ENCODE measurements at regions not wholly inside any gene's neighbourhood (a gene's known extent, or its start where the extent isn't known, plus 50 kb on each side); places are given as distances from the start of the nearest gene placed in this dataset.

- H4K91ac ChIP-seq (ENCODE audit: insufficient read depth, low read depth, low read length): no peak overlapping the region
- H3K56ac ChIP-seq (ENCODE audit: extremely low read depth, insufficient read depth, low read length): no peak overlapping the region
- no peaks in the 10 kb centered on the region for H3K9me1 ChIP-seq (ENCODE audit: insufficient read depth, low read length)
- dilution Hi-C loops (cut with HindIII; ENCODE audit: low sequenced_read_pairs, unreplicated experiment) (no loop called here), intact Hi-C loops (cut with micrococcal nuclease) (no loop called here), in situ Hi-C loops (cut with MboI; ENCODE audit: low sequenced_read_pairs) (no loop called here)
- no peak overlapping the region for H3K18ac ChIP-seq (ENCODE audit: low read depth, low read length)
- H4K8ac ChIP-seq (ENCODE audit: low read depth in 2 of 2, low read length in 2 of 2): no peak overlapping the region
- no peaks in the 10 kb centered on the region for H3K36me3 ChIP-seq (ENCODE audit: control insufficient read depth, insufficient read depth, low read length)
- no peak overlapping the region for H3K23ac ChIP-seq (ENCODE audit: low read depth, low read length)
- POLR2A ChIA-PET (ENCODE audit: unreplicated experiment): interaction anchor here (0.6 kb wide), 2 partner anchors 47 to 1608 kb away, joined by 5 to 6 read pairs; no protein-coding TSS in a partner anchor
- H3K4me1 ChIP-seq (ENCODE audit: control insufficient read depth, insufficient read depth, low read length): no peaks in the 10 kb centered on the region
- no peak overlapping the region for H2BK20ac ChIP-seq (ENCODE audit: low read depth, low read length)
- H3K9me3 ChIP-seq (ENCODE audit: control insufficient read depth, insufficient read depth, low read length): no peaks in the 10 kb centered on the region
- no peak overlapping the region for H3K14ac ChIP-seq (replicated peaks; ENCODE audit: low read depth, low read length)
- BruUV-seq (replicated peaks): no TSS peak
- no peak for ATAC-seq (ENCODE audit: low read depth)
- no peaks in the 10 kb centered on the region for H4K20me1 ChIP-seq (ENCODE audit: insufficient read depth, low read length)
- no peaks in the 10 kb centered on the region for H3K27me3 ChIP-seq (ENCODE audit: control insufficient read depth, insufficient read depth, low read length)
- H3K4ac ChIP-seq (ENCODE audit: low read depth, low read length): no peak overlapping the region
- no peak overlapping the region for H2AK9ac ChIP-seq (replicated peaks; ENCODE audit: low read depth, low read length, poor library complexity)
- DNase-seq: no peak
- CTCF ChIA-PET: interaction anchor here (0.7 kb wide), 1 partner anchor 1399 kb away, joined by 3 read pairs; no protein-coding TSS in a partner anchor
- H2BK120ac ChIP-seq (ENCODE audit: low read depth, low read length): no peak overlapping the region
- H2AK5ac ChIP-seq (ENCODE audit: low read depth, low read length): no peak overlapping the region
- H3K27ac ChIP-seq (ENCODE audit: insufficient read depth, low read length): no peak overlapping the region
- no peak overlapping the region for H2BK15ac ChIP-seq (ENCODE audit: low read depth, low read length)
- H2BK5ac ChIP-seq (ENCODE audit: low read depth, low read length, poor library complexity, severe bottlenecking): no peak overlapping the region
- 100% methylated on average over 1 of the region's 2 CpGs; no CpG with 5 or more reads in 1 of the 2 experiments for WGBS, 2 experiments (ENCODE audit: extremely low coverage in 2 of 2, insufficient read length in 1 of 2)
- no peak overlapping the region for H3K4me3 ChIP-seq (ENCODE audit: insufficient read depth, low read depth, low read length)
- H3K9ac ChIP-seq (ENCODE audit: low read depth, low read length): no peak overlapping the region
- H3K79me1 ChIP-seq (ENCODE audit: low read depth in 1 of 2, low read length in 2 of 2): no peaks in the 10 kb centered on the region
- H3K4me2 ChIP-seq (ENCODE audit: low read depth, low read length): no peak overlapping the region
- TF ChIP-seq MAFK (IDR thresholded peaks at IDR 0.05; ENCODE audit: low read depth, low read length) (no peak), RFX5 (IDR thresholded peaks at IDR 0.05; ENCODE audit: low read depth, low read length) (no peak), CEBPB (IDR thresholded peaks at IDR 0.05; ENCODE audit: low read depth, low read length) (no peak), NFE2L2 (IDR thresholded peaks at IDR 0.05; ENCODE audit: low read depth, low read length) (no peak), MXI1 (IDR thresholded peaks at IDR 0.05; ENCODE audit: borderline replicate concordance, low read depth, low read length) (no peak), SMC3 (IDR thresholded peaks at IDR 0.05; ENCODE audit: low read depth, low read length) (no peak), FOS (IDR thresholded peaks at IDR 0.05; ENCODE audit: low read depth, low read length) (no peak), RCOR1 (IDR thresholded peaks at IDR 0.05; ENCODE audit: insufficient replicate concordance, low read length) (no peak), RAD21 (IDR thresholded peaks at IDR 0.05; ENCODE audit: low read length) (no peak), ELK1 (IDR thresholded peaks at IDR 0.05; ENCODE audit: borderline replicate concordance, low read depth, low read length) (no peak), MAZ (IDR thresholded peaks at IDR 0.05; ENCODE audit: borderline replicate concordance, low read depth, low read length) (no peak), CTCF (conservative IDR thresholded peaks at IDR 0.05; ENCODE audit: low read depth, low read length) (no peak), POLR2A (IDR thresholded peaks at IDR 0.05; ENCODE audit: low read depth, low read length) (no peak), USF2 (IDR thresholded peaks at IDR 0.05; ENCODE audit: low read depth, low read length) (no peak), CHD1 (IDR thresholded peaks at IDR 0.05; ENCODE audit: low read depth, low read length) (no peak), BHLHE40 (IDR thresholded peaks at IDR 0.05; ENCODE audit: low read depth, low read length) (no peak)
- no peak overlapping the region for H4K5ac ChIP-seq (ENCODE audit: low read depth, low read length)
- no peak overlapping the region for H2AFZ ChIP-seq (replicated peaks; ENCODE audit: low read length, poor library complexity)
Measured at GRCh38 chr3:30456264-30456663, 150.1 kb upstream of the TGFBR2 start.

Data from IMR-90 (cell line).